ENCODE measurements at regions not wholly inside any gene's neighbourhood (a gene's known extent, or its start where the extent isn't known, plus 50 kb on each side); places are given as distances from the start of the nearest gene placed in this dataset.

DNA sequence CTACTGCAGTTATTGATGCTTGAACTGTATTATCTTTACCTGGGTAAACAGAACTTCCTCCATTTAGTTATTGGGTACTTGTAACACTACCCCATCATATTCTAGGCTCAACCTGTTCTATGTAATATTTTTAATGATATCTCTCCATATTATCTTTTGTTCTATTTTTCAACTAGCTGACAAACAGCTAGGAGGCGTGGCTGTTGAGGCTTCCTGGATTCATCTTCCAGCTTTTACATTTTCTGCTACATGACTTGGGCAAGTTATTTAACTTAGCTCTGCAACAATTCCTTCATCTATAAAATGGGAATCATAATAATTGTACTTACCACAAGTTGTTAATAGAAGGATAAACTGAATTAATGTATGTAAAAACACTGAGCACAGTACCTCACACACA, 349.3 kb downstream of the PTTG2 start:
- H3K4me3 ChIP-seq (ENCODE audit: low read length), result no peak overlapping the region
- DNase-seq (ENCODE audit: low read depth), result no peak
- TF ChIP-seq, protein P1, sequence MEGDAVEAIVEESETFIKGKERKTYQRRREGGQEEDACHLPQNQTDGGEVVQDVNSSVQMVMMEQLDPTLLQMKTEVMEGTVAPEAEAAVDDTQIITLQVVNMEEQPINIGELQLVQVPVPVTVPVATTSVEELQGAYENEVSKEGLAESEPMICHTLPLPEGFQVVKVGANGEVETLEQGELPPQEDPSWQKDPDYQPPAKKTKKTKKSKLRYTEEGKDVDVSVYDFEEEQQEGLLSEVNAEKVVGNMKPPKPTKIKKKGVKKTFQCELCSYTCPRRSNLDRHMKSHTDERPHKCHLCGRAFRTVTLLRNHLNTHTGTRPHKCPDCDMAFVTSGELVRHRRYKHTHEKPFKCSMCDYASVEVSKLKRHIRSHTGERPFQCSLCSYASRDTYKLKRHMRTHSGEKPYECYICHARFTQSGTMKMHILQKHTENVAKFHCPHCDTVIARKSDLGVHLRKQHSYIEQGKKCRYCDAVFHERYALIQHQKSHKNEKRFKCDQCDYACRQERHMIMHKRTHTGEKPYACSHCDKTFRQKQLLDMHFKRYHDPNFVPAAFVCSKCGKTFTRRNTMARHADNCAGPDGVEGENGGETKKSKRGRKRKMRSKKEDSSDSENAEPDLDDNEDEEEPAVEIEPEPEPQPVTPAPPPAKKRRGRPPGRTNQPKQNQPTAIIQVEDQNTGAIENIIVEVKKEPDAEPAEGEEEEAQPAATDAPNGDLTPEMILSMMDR (conservative IDR thresholded peaks at IDR 0.05; ENCODE audit: low read length), result no peak

DNA sequence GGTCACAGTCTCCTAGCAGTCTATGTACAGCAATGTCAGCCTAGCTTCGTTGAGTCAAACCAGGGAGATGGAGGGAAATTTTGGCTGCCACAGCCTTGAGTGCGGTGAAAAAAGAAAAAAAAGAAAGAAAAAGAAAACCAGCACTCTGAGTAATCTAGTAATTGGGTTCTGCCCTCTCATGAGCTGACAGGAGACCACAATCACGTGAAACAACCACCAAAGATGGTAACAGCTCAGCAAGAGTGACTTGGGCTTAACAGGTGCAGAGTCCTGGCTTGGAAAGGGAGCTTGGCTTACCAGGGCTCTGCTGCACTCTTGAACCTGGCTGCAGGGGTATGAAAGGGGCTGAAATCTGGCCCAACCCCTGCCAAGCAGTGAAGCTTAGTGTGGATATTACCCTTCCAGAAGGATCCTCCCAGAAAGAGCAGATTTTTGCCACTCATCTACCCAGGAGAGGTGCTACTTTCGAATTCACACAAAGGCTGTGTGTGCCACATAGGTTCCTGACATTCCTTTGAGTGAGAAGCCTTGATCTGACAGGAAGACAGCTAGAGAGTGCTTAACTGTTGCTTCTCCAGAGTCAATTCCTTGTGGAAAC, 350.3 kb downstream of the PTTG2 start:
- H3K4me3 ChIP-seq (ENCODE audit: low read length), result no peak overlapping the region
- TF ChIP-seq, protein P1 (conservative IDR thresholded peaks at IDR 0.05; ENCODE audit: low read length), result no peak
- no peak for DNase-seq (ENCODE audit: low read depth)

DNA sequence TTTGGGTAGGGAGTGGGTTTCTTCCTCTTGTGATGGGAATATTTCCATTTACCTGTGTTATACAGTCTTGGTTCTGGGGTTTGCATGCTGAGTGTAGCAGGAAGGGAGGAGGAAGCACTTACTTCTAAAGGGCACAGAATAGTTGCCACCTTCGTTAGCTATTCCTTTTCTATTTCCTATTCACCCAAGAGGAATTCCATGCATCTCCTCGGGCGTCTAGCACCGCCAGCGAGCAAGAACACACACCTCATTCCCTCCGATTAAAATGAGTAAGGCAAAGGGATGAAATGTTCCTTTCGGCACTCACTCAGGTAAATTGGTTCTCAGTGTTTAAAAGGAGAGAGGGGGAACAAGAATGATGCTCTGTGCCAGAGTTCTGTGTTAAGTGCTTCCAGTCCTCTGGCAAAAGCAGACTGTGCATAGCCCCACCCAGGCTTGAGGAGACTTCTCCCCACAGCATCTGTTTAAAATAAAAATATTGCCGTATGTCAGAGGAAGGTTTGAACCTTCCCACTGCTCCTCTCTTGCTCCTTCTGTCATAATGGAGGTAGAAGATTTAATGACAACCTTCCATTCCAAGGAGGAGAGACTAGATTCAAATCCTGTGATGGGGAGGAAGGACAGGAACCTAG, 351.4 kb downstream of the PTTG2 start:
- no peak overlapping the region for H3K4me3 ChIP-seq (ENCODE audit: low read length)
- TF ChIP-seq, protein P1 (conservative IDR thresholded peaks at IDR 0.05; ENCODE audit: low read length), result no peak
- DNase-seq (ENCODE audit: low read depth), result no peak

DNA sequence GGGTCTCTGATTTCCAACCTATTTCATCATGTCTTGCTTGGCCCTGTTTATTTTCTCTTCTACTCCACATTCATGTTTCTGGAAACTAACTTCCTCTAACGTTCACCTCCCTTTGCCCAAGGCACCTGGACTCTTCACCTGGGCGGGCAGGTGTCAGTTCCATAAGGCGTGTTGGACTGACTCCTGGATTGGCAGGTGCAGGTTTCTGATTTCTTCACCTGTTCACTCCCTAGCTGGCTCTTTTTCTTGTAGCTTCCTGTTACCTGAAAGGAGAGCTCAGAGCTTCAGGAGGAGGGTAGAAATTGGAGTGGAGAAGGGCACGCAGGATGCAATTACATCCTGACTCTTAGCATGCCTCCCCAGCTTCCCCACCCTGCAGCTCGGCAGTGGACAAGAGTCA, 350.8 kb upstream of the KLF3 start:
- H3K4me3 ChIP-seq (ENCODE audit: low read length), result no peak overlapping the region
- TF ChIP-seq, protein P1 (conservative IDR thresholded peaks at IDR 0.05; ENCODE audit: low read length), result no peak
- DNase-seq (ENCODE audit: low read depth), result no peak

DNA sequence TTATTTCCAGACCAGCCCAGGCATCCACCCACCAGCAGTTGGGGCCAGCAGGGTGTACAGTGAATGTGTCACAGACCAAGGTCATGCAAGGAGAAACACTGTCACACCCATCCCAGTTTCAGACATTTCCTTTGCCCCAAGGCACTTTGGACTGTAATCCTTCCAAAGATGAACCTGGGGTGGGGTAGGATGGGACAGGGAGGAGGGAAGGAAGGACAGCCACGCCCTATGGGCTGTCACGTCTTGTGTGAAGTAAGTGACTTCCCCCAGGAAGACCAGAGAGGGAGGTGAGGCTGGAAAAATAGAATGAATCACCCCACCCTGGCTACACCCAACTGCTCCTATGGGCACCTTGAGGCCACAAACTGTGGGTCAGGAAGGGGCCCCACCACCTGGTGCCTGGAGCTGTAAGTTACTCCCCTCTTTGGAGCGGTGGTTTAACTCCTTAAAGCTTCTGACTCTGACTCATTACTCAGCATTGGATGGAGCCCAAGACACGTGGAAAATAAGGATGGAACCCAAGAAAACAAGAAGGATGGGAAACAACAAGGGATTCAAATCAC, 349.9 kb upstream of the KLF3 start:
- DNase-seq (ENCODE audit: low read depth), result peak; percentile 39
- TF ChIP-seq, protein P1 (conservative IDR thresholded peaks at IDR 0.05; ENCODE audit: low read length), result no peak
- H3K4me3 ChIP-seq (ENCODE audit: low read length), result no peak overlapping the region

DNA sequence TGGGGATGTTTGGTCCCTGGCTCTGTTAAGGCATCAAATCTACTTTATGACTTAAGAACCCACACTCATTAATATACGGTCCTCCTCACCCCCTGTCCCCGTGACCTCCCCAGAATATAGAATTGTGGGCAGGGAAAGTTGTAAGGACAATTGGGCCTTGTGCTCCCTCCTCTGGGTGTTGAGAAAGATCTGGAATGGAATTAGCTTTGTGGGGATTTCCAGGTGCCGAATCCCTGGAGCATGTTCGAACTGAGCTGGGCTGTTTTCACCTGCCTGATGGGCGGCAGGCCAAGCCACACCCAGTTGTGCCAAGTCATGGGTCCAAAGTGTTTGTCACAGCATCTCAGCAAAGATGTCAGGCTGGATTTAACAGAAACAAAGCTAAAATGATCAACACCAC, 349.3 kb upstream of the KLF3 start:
- TF ChIP-seq, protein P1 (conservative IDR thresholded peaks at IDR 0.05; ENCODE audit: low read length), result no peak
- no peak for DNase-seq (ENCODE audit: low read depth)

DNA sequence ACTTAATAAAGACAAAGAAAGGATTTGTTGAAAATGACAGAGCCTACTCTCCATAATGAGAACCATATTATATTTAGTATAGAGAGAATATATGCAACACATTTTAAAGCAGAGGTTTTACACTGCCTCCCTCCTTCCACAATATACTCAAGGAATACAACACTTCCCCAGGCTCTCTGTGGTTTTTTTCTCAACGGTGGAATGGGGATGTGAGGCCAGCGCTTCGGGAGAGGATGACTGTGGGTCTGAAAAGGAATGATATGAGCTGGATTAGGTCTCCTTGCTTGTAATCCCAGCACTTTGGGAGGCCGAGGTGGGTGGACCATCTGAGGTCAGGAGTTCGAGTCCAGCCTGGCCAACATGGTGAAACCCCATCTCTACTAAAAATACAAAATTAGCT, 348.7 kb upstream of the KLF3 start:
- TF ChIP-seq, protein P1 (conservative IDR thresholded peaks at IDR 0.05; ENCODE audit: low read length), result no peak
- DNase-seq (ENCODE audit: low read depth), result peak; percentile 57
- no peak overlapping the region for H3K4me3 ChIP-seq (ENCODE audit: low read length)

More for the DNA sequence above, 349.3 kb upstream of the KLF3 start:
- no peak overlapping the region for H3K4me3 ChIP-seq (ENCODE audit: low read length)

Data from AG10803 (cell line).